ENCODE measurements at regions not wholly inside any gene's neighbourhood (a gene's known extent, or its start where the extent isn't known, plus 50 kb on each side); places are given as distances from the start of the nearest gene placed in this dataset.

DNA sequence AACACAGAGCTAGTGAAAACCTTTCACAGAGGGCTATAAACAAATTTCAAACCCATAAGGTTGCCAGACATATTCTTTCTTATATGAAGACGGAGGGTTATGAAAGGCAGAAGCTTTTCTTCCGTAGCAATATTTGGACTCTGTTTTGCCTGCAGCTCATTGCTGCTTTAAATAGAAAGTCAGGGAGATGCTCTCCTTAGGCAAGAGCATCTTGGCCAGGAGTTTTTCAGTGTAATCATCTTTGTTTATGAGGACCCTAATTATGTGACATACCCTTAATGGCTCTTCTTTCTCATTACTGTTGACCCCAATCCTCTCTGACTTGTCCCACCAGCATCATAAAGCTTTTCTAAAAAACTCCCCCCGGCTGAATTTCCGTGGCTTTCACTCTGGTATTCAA, 433.4 kb upstream of the NRXN1 start:
- Histone ChIP-seq H3K36me3 (replicated peaks; ENCODE audit: insufficient read depth, low read length) (no peaks in the 10 kb centered on the region), H3K79me2 (ENCODE audit: low read length) (no peaks in the 10 kb centered on the region), H4K20me1 (ENCODE audit: insufficient read depth, low read length) (no peaks in the 10 kb centered on the region), H3K27me3 (replicated peaks; ENCODE audit: insufficient read depth, low read length) (no peaks in the 10 kb centered on the region), H3K9ac (ENCODE audit: low read length) (no peak overlapping the region), H3K4me2 (ENCODE audit: low read depth, low read length) (no peak overlapping the region), H2AFZ (ENCODE audit: low read length) (no peak overlapping the region), H3K27ac (ENCODE audit: low read length) (no peak overlapping the region), H3K4me1 (ENCODE audit: low read length) (no peaks in the 10 kb centered on the region), H3K9me3 (replicated peaks; ENCODE audit: insufficient read depth, low read length) (no peaks in the 10 kb centered on the region), H3K9me2 (replicated peaks; ENCODE audit: insufficient read depth, low read length) (no peaks in the 10 kb centered on the region), H3K4me3 (ENCODE audit: low read length) (no peak overlapping the region), H3F3A (ENCODE audit: insufficient read depth, low read length) (no peaks in the 10 kb centered on the region)
- DNase-seq, result no peak
- no peak for TF ChIP-seq EZH2 (optimal IDR thresholded peaks at IDR 0.05; ENCODE audit: low read depth, low read length)
- no peak for TF ChIP-seq EZH2phosphoT487 (IDR thresholded peaks at IDR 0.05; ENCODE audit: low read length)
- TF ChIP-seq, protein P1, sequence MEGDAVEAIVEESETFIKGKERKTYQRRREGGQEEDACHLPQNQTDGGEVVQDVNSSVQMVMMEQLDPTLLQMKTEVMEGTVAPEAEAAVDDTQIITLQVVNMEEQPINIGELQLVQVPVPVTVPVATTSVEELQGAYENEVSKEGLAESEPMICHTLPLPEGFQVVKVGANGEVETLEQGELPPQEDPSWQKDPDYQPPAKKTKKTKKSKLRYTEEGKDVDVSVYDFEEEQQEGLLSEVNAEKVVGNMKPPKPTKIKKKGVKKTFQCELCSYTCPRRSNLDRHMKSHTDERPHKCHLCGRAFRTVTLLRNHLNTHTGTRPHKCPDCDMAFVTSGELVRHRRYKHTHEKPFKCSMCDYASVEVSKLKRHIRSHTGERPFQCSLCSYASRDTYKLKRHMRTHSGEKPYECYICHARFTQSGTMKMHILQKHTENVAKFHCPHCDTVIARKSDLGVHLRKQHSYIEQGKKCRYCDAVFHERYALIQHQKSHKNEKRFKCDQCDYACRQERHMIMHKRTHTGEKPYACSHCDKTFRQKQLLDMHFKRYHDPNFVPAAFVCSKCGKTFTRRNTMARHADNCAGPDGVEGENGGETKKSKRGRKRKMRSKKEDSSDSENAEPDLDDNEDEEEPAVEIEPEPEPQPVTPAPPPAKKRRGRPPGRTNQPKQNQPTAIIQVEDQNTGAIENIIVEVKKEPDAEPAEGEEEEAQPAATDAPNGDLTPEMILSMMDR (IDR thresholded peaks at IDR 0.05; ENCODE audit: low read length), result no peak

DNA sequence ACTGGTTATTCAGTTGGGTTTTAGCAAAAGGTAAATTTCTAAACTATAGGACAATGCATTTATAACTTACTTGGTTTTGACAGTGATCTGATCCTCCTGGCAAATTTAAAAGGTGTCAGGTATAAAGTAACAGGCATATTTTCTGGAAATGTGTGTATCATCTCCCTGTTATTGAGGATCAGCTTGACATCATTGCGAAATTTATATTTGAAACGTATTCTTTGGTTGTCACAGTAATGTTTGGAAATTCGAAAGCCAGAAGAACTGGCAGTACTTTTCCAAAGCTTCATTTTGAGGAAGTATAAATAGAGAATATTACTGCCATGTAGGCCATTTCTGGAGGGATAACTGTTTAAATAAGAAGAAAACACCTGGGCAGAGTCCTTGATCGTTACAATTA, 422.2 kb upstream of the NRXN1 start:
- no peak overlapping the region for H3K4me2 ChIP-seq (ENCODE audit: low read depth, low read length)
- DNase-seq, result no peak
- no peak overlapping the region for H3K27ac ChIP-seq (ENCODE audit: low read length)
- no peak overlapping the region for H2AFZ ChIP-seq (ENCODE audit: low read length)
- H3F3A ChIP-seq (ENCODE audit: insufficient read depth, low read length), result no peaks in the 10 kb centered on the region
- TF ChIP-seq EZH2 (optimal IDR thresholded peaks at IDR 0.05; ENCODE audit: low read depth, low read length) (no peak), EZH2phosphoT487 (IDR thresholded peaks at IDR 0.05; ENCODE audit: low read length) (no peak)
- TF ChIP-seq, protein P1 (IDR thresholded peaks at IDR 0.05; ENCODE audit: low read length), result no peak
- no peaks in the 10 kb centered on the region for H3K9me2 ChIP-seq (replicated peaks; ENCODE audit: insufficient read depth, low read length)
- H3K79me2 ChIP-seq (ENCODE audit: low read length), result no peaks in the 10 kb centered on the region
- no peak overlapping the region for H3K4me3 ChIP-seq (ENCODE audit: low read length)
- no peaks in the 10 kb centered on the region for H3K9me3 ChIP-seq (replicated peaks; ENCODE audit: insufficient read depth, low read length)
- no peaks in the 10 kb centered on the region for H3K27me3 ChIP-seq (replicated peaks; ENCODE audit: insufficient read depth, low read length)
- no peaks in the 10 kb centered on the region for H3K36me3 ChIP-seq (replicated peaks; ENCODE audit: insufficient read depth, low read length)
- H3K9ac ChIP-seq (ENCODE audit: low read length), result no peak overlapping the region
- no peaks in the 10 kb centered on the region for H3K4me1 ChIP-seq (ENCODE audit: low read length)
- H4K20me1 ChIP-seq (ENCODE audit: insufficient read depth, low read length), result no peaks in the 10 kb centered on the region

DNA sequence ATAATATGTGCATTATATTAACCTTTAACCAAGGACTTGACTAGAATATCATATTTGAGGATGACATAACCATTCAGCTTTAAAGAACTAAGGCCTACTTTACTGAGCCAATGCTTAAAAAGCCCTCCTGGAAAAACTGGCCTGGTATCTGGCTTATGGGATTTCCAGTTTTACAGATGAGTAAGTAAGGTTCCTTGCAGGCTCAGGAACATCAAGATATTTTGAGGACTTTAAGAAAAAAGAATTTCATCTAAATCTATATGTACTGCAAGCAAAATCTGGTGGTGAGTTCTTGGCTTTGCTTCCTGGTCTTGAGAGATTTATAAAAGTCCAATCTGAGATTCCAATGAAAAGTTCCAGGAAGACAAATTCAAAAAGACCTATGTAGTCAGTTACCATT, 417.0 kb upstream of the NRXN1 start:
- Histone ChIP-seq H2AFZ (ENCODE audit: low read length) (no peak overlapping the region), H3K9me3 (replicated peaks; ENCODE audit: insufficient read depth, low read length) (no peaks in the 10 kb centered on the region), H3K4me3 (ENCODE audit: low read length) (no peak overlapping the region), H3K79me2 (ENCODE audit: low read length) (no peaks in the 10 kb centered on the region), H4K20me1 (ENCODE audit: insufficient read depth, low read length) (no peaks in the 10 kb centered on the region), H3K27me3 (replicated peaks; ENCODE audit: insufficient read depth, low read length) (no peaks in the 10 kb centered on the region), H3K9ac (ENCODE audit: low read length) (no peak overlapping the region), H3K36me3 (replicated peaks; ENCODE audit: insufficient read depth, low read length) (no peaks in the 10 kb centered on the region), H3K4me2 (ENCODE audit: low read depth, low read length) (no peak overlapping the region), H3K27ac (ENCODE audit: low read length) (no peak overlapping the region), H3K4me1 (ENCODE audit: low read length) (no peaks in the 10 kb centered on the region), H3K9me2 (replicated peaks; ENCODE audit: insufficient read depth, low read length) (no peaks in the 10 kb centered on the region), H3F3A (ENCODE audit: insufficient read depth, low read length) (no peaks in the 10 kb centered on the region)
- TF ChIP-seq, protein P1 (IDR thresholded peaks at IDR 0.05; ENCODE audit: low read length), result no peak
- no peak for TF ChIP-seq EZH2phosphoT487 (IDR thresholded peaks at IDR 0.05; ENCODE audit: low read length)
- TF ChIP-seq EZH2 (optimal IDR thresholded peaks at IDR 0.05; ENCODE audit: low read depth, low read length), result no peak
- no peak for DNase-seq
